NK-92 (cell line): ENCODE measurements at regions not wholly inside any gene's neighbourhood (a gene's known extent, or its start where the extent isn't known, plus 50 kb on each side); places are given as distances from the start of the nearest gene placed in this dataset.

ENCODE experiments used
- DNase-seq: peaks from one replicate; lab custom pipeline; 2025; ENCODE audit not compliant: unreplicated experiment; lab: John Stamatoyannopoulos, UW

DNA sequence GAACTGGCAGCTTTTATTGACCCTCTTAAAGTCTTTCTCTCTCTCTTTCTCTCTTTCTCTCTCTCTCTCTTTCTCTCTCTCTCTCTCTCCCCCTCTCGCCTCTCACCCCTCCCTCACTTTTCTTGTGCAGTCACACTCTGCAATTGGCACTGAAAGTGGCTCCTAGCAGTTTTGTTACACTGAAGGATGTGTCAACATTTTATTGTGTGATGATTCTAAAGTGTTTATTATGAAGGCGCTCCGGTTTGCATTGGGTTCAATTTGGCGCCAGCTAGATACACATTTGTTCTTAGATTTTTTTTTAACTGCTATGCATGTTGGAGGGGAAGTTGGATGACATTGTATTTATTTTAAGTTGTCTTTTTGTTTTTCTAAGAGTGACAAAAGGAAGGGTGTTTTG is 64.0 kb upstream of the CHRM3 start:
- DNase-seq, result no peak

DNA sequence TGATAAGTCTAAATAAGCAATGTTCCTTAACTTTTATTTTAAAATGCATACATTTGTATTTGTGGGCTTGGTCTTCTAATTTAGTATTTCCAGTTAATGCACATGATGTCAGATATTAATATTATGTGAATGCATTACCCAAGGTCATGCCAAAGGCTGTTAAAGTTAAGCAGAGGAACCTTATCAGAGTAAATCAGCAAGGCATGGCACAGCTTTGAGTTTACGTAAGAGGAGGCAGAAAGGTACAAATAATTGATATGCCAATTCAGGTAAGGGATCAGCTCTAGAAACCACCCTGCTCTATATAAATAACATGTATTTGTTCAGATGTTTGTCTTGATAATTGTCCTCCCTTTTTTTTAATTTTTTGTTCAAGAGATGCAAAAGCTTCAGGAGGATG is 64.5 kb upstream of the CHRM3 start:
- DNase-seq, result no peak

DNA sequence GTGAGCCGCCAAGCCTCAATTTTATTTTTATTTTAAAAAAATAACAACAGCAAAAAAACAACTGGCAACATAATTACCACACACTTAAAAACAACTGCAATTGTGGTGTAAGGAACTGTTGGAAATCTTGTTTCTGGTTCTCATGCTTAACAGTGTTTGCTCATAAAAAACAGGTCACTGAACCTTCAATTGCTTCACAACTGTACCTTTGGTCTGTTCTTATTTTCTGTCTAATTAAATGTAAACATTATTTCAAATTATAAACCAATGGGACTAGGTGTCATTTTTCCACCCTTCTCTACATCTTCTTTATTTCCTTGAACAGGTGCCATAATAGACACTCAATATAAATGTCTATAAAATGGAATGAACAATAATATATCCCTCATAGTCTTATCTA is 68.4 kb upstream of the CHRM3 start:
- no peak for DNase-seq

DNA sequence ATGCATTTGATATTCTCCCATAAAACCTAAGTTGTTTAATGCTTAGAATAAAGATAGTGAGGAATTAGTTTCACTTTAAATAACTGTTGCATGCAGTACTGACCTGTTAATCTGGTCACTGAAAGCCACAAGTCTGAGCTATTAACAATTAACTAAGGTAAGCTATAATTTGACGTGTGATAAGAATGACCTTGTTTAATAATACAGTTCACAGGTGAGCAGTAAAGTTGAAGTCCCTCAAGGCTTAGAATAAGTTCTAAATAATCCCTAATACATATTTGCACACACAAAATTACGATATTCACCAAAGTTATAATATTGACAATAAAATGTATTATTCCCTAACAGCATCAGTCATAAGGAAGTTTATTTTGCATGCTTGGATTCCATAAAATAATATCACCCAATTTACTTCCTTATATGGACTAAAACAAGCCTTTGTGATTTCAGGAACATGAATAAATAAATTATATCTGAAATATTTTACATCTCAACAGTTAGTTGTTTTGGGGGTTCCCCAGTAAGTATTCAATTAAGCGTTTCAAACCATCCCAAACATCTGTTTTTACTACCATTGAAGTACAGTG is 70.6 kb upstream of the CHRM3 start:
- no peak for DNase-seq

DNA sequence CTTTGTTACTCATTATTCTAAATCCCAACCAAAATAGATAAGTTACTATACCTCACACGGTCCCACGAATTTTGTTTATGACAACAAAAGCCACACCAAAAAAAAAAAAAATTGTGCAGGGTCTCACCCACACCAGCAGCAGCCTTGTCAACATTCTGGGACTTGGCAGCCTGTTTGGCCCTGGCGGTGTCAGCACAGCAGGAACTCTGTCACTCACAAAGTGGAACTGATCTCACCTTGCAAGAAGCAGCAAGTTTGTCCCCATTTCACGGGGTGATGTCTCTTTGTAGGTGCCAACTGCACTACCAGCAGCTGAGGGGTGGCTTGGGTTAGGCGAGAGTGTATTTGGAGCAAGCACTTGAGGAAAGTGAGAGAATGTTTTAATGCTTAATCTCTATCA is 75.0 kb upstream of the CHRM3 start:
- no peak for DNase-seq

DNA sequence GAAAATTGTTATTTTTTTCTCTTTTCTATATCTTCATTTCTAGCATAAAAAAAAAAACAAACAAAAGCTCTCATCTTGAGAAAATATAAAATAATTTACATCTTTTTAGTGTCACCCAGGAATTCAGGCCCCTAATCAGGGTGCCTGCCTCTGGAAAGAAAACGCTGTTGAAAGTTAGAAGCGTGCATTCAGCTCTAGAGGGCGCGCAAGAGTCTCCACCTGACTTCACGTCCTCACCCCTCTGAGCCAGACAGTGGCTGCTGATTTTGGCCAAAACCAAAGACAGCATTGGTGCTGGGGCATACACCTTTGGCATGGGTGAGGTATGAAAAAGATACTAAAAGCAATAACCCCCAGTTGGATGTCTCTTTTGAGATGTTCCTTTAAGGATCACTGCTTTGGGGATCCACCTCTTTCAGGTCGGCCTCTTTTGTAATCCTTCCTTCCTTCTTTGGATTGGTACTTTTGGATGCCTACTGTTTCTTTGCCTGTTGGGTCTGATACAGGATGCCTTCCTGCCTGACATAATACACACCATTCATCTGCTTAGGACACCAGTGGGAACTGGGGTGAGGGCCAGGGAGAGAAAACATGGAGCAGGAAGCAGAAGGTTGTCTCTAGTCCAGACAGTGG is 77.6 kb upstream of the CHRM3 start:
- no peak for DNase-seq

DNA sequence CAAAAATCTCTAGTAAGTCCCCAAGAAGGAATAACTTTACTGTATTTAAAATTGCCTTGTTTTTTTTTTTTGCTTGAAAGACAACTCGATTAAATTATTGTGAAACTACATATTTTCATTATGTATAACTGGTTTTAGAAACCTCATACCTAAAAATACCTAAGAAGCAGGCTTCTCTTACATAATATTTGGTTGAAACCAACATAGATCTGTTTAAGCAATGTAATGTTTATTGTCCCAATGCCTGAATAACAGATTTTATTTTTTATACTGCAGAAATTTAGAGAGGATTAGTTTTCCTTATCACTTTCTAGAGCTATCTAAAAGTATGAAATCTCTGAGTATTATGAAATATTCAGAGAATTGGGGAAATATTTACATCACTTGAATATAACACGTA is 78.5 kb upstream of the CHRM3 start:
- no peak for DNase-seq

DNA sequence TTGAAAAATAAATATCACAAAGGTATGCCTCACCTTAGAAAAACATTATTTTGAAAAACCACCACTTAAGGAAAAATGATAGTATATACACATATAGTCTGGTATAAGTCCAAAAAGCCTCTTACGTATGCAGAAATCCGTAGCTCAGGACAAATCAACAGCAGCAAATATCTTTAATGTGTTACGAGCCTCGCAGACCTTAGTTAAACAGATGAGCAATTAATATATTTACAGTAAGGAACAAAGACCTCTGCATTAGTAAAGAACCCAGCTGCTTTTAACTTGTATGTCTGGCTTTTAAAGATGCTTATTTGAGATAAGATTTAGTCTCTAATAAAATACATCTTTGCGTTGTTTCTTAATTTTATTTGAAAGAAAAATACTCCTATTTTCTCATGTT is 79.9 kb upstream of the CHRM3 start:
- no peak for DNase-seq

DNA sequence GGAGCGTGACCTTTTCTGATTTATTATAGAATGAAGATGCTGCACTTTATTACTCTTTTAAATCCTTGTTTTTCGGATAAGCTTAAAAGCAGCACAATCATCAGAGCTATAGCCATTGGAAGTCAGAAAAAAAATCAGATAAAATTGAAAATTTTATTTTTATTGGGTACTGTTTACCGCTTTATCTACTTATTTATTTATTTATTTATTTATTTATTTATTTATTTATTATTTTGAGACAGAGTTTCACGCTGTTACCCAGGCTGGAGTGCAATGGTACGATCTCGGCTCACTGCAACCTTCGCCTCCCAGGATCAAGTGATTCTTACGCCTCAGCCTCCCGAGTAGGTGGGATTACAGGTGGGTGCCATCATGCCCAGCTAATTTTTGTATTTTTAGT is 83.1 kb upstream of the CHRM3 start:
- DNase-seq, result no peak

DNA sequence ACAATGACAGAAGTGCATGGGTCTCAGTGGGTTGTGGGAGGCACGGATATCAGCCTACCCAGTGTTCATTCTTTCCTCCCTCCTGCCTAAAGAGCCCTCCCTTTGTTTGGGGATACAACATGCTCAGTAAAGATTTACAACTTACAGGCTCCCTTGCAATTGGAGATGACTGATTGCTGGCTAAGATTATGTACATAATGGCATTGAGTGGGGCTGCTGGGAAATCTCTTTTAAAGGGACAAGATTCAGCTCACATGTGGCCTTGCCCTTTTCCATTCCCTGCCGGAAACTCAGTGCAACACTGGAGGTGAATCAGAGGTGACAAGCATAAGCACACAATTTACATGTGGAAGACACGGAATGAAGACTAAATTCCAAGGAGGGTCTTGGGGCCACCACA is 83.7 kb upstream of the CHRM3 start:
- DNase-seq, result no peak

DNA sequence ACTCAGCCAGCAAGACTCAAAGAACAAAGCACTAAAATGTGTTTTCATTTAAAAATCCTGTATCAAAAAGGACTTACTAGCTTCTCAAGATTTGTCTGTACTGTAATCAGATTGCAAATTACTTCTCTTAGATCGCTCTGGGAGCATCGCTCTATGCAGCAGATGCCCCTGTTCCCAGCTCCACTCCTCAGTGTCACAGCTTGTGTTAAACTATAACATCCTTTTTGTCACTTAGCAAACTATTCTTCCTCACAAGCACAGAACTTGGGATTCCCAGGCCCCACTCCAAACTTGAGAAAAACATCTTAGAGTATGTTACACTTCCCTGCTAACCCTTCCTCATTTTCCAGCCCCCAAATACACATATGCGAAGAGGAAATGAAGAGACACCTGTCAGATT is 85.1 kb upstream of the CHRM3 start:
- no peak for DNase-seq

DNA sequence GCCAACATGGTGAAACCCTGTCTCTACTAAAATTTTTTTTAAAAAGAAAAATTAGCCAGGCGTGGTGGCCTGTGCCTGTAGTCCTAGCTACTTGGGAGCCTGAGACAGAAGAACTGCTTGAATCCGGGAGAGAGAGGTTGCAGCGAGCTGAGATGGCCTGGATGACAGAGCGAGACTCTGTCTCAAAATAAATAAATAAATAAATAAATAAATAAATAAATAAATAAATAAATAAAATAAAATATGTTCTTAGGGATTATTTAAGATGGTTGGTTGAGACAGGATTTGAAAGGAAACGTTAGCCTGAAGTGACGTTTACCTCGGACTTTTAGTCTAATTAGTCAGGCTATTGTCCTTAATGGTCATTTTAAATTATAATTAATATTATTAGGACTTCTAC is 88.5 kb upstream of the CHRM3 start:
- DNase-seq, result no peak

DNA sequence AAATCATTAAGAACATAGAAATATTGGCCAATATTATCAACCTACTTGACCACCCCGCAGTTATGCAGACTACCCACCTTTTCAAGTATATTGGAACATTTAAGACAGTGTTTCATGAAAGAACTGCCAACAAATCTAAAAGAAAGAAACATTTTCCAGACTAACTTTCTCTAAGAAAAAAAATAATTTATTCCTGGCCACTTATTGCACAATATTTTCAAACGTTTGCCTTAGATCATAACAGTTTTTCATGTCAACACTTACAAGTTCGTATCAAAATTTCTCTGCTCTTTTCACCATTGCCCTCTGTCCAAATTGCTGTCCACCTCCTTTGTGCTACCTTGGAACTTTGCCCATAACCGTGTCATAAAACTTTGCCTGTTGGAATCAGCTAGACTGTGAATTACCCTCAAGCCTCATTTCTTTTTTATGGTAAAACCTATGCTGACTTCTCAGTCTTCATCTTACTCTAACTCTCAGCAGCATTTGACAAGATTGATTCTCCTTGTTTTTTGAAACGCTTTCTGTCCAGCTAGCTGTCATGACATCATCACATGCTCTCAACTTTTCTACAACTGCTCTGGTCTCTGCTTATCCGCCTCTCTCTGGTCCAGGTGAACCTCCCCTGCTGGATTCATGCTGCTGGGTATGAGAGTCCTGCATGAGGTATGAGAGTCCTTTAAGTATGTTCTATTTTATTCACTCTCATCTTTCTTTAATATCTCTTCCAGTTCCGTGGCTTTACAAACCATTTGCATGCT is 92.8 kb upstream of the CHRM3 start:
- DNase-seq, result no peak

DNA sequence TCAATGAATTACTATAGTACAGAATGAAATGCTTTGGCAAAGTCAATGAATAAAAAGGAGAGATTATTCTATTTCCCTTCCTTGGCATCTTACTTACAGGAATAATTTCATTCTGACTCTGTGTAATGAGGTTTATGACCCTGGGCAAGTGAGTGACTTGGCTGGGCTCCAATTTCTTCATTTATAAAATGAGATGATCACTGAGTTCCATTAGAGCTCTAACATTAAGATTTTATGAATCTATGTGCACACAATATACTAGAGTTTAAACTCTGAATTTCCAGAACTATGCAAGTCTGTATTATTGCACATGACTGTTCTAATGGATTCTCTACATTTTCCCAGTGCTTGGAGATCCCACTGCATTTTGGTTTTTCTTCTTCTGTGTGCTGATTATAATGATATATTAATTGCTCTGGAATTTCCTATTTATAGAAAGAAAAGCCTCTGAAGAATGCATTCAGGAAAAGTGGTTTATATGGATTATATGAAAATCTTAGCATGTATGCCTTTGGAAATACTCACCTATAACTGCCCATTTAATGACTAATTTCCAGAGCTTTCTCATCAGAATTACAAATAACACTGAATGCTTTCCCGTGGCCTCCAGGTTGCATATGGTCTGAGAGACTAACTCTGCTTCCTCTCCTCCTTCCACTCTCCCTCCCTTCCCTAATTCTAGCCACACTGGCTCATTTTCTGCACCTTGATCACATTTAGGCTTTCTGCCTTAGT is 97.4 kb upstream of the CHRM3 start:
- DNase-seq, result no peak

DNA sequence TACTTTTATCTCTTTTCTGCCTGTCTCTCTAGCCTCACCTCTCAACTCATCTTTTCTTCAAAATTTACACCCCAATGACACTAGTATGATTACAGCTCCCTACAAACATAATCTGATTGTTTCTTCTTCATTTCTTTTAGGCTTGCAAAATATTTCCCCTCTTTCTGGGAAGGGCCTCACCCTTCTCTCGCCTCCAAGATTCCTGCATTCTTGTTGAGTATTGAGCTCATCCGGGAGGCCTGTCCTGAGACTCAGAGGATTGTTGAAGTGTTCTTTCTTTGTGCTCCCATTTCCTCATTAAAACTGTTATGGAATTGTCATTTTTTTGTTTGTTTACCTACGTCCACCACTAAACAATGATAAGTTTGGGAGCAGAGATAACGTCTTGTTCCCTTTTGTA is 99.1 kb upstream of the CHRM3 start:
- no peak for DNase-seq

DNA sequence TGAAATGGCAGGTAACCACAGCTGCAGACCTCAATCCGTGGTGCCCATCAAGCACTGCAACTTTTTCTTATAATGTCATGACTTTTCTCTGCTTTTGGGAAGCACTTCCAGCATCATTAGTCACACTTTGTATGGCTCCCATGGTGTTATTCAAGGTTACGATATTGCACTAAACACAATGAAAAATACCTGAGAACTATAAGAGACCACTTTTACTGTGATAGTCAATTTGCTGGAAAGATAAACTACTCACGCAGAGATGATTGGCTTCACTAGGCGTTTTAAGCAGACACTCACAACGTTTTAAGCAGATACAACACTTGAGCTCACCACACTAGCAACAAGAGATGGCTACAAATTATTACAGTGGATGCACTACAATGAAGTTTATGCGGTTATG is 103.2 kb upstream of the CHRM3 start:
- DNase-seq, result no peak

DNA sequence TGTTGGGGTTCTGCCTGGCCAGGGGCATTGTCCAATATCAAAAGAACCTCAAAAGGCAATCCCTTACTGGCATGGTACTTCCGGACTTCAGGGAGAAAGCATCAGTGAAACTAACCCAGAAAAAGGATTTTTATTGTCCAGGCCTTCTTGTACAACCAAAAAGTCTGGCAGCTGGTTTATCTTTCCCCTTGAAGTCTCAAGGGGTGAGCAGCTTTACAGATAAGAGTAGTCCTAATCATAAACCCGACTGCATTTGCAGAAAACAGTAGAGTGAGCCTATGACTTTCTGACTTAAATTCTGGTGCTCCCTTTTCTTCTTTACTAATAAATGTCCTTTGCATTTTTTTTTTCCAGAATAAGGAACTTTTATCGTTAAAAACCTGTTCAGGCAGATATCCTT is 104.0 kb upstream of the CHRM3 start:
- no peak for DNase-seq

DNA sequence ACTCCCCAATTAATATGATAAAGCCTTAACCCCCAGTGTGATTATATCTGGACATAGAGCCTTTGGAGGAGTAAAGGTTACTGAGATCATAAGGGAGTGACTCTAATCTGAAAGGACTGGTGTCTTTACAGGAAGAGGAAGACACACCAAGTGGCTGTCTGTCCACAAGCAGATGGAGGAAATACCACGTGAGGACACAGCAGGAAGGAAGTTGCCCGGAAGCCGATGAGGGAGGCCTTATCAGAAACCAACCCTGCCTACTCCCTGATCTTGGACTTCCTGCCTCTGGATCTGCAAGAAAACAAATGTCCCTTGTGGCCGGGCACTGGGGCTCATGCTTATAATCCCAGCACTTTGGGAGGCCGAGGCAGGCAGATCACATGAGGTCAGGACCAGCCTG is 110.3 kb upstream of the CHRM3 start:
- no peak for DNase-seq

DNA sequence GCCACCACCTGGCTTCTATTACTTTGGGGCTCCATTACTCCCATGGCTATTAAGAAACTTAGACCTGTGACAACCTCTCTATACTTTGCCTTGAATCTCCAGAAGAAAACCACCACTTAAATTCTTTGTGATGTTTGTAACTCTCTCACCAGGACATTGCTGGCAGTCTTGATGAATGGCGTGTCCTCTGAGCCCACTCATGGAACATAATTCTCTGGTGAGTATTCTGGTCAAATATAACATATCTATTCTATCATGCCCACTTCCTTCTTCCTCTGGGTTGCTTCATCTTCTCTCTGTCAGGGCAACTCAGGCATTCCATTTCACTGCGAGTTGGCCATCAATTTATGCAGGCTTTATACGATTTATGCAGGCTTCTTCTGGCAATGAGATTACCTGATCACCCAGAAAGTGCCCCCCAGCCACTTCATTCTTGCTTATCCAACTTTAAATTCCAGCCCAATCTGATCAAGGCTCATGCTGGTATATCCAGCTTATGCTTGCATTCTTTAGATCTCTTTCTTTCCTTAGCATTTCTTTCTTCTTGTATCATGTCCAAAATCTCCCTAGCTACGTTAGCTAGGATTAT is 112.0 kb upstream of the CHRM3 start:
- no peak for DNase-seq

DNA sequence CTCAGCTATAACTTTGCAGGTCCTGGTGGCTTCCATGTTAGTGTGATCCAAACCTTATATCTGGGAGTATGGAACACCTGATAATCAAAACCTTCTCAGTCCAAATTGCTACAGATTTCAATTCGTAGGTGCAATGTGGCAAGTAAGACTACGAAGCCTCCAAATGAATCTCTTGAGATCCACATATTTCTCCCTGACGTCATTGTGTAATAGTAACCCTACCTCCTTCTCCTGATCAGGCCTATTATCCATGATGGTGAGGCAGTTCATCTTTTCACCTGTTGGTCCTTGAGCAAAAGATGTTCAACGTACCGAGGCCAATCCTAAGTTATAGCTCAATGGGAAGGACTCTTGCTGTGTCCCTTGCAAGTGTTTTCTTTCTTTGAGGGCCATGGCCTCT is 115.9 kb upstream of the CHRM3 start:
- no peak for DNase-seq

DNA sequence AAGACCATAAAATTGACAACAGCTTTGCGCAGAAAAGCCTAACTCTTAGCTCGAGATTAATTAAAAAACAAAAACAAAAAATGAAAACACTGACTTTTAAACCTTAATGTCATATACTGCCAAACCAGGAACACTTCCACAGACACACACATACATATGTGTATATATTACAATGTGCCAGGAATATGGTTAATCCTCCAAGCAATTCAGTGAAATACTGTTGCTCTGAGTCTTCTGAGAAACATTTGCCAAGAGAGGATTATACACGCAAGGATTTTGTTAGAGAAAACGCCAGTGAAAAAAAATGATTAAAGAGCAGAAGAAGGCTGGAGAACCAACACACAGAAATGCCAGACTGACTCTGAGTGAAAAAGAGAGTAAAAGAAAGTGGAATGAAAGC is 116.7 kb upstream of the CHRM3 start:
- no peak for DNase-seq

DNA sequence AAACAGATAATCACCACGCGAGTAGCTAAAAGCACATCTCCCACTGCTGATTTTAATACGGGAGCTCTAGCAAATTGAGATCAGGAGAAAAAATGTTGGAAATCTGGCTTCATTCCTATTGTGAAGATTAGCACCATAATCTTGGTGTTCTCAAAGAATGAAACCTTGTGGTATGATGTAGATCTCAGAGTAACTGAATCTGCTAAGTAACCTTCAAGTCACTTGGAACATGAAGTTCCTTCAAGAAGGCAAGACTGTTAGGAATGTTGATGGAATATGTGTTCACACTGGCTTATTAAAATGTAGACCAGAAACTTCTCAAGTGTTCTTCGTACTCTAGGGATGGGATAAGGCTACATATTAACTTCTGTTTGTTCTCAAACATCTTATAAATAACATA is 117.4 kb upstream of the CHRM3 start:
- DNase-seq, result no peak
